H1 (cell line): ENCODE measurements at regions not wholly inside any gene's neighbourhood (a gene's known extent, or its start where the extent isn't known, plus 50 kb on each side); places are given as distances from the start of the nearest gene placed in this dataset.

Experiments used
- BACH1 ChIP-seq: IDR thresholded peaks from 2 replicates; pipeline ENCODE4 v1.6.1; 2012; ENCODE audit warnings: low read length, improper control_type of control experiment
- BRCA1 ChIP-seq: IDR thresholded peaks from 2 replicates; pipeline ENCODE4 v1.6.1; 2012; ENCODE audit warnings: low read depth, low read length, improper control_type of control experiment
- CHD2 ChIP-seq: IDR thresholded peaks from 2 replicates; pipeline ENCODE4 v1.6.1; 2012; ENCODE audit warnings: low read length, improper control_type of control experiment
- CHD7 ChIP-seq: fragments of 300-600 bp; sonication (generic); IDR thresholded peaks from 2 replicates; pipeline ENCODE4 v1.7.1; 2012; ENCODE audit warnings: low read length, moderate library complexity, mild to moderate bottlenecking, inconsistent platforms; ENCODE audit not compliant: insufficient replicate concordance
- GABPA ChIP-seq: IDR thresholded peaks from 2 replicates; pipeline ENCODE4 v1.6.1; 2011; ENCODE audit warnings: mild to moderate bottlenecking, low read length, moderate library complexity, borderline replicate concordance; ENCODE audit not compliant: insufficient read depth
- GTF2F1 ChIP-seq: IDR thresholded peaks from 2 replicates; pipeline ENCODE4 v1.6.1; 2012; ENCODE audit warnings: low read depth, low read length, improper control_type of control experiment, borderline replicate concordance
- RAD21 ChIP-seq, 2 experiments: IDR thresholded peaks in 1 of 2; conservative IDR thresholded peaks in 1 of 2; 2 replicates each; pipeline ENCODE4 v1.6.1; 2011; ENCODE audit warnings: low read depth in 2 of 2, low read length in 2 of 2, improper control_type of control experiment in 1 of 2, inconsistent platforms in 1 of 2, mild to moderate bottlenecking in 1 of 2, moderate library complexity in 1 of 2
- RFX5 ChIP-seq: IDR thresholded peaks from 2 replicates; pipeline ENCODE4 v1.6.1; 2011; ENCODE audit warnings: low read depth, low read length, improper control_type of control experiment, borderline replicate concordance
- SP1 ChIP-seq: IDR thresholded peaks from 2 replicates; pipeline ENCODE4 v1.6.1; 2011; ENCODE audit warnings: low read depth, low read length
- TAF7 ChIP-seq: optimal IDR thresholded peaks from 2 replicates; pipeline ENCODE3; 2011; ENCODE audit warnings: low read depth, mild to moderate bottlenecking, inconsistent platforms, low read length, moderate library complexity, borderline replicate concordance
- TEAD4 ChIP-seq: IDR thresholded peaks from 2 replicates; pipeline ENCODE4 v1.6.1; 2012; ENCODE audit warnings: low read depth, low read length, inconsistent platforms, mixed read lengths

GRCh38 chr5:39721394-39721793 is 296.6 kb upstream of the DAB2 start (continued):
- TF ChIP-seq CHD7 = no peak
- no peak for TF ChIP-seq BRCA1
- TF ChIP-seq TEAD4 = no peak
- no peak for TF ChIP-seq SP1
- no peak for TF ChIP-seq GTF2F1
- no peak for TF ChIP-seq GABPA
- no peak for TF ChIP-seq BACH1
- TF ChIP-seq RAD21 (IDR thresholded peaks at IDR 0.05 in 1 of 2, conservative IDR thresholded peaks at IDR 0.05 in 1 of 2; ENCODE audit: low read depth in 2 of 2, low read length in 2 of 2) = no peak
- no peak for TF ChIP-seq CHD2
- no peak for TF ChIP-seq RFX5
- TF ChIP-seq TAF7 = no peak
